Stimulated activated CD8-positive, alpha-beta memory T cell treated with anti-CD3 and anti-CD28 coated beads, Interleukin-7, amount 100 ng/mL, for 4 hours (primary cell): ENCODE measurements at regions not wholly inside any gene's neighbourhood (a gene's known extent, or its start where the extent isn't known, plus 50 kb on each side); places are given as distances from the start of the nearest gene placed in this dataset.

ENCODE experiments used
- DNase-seq, 2 donors: peaks; one replicate each; pipeline ENCODE4 v3.0.0-alpha.2; 2020; ENCODE audit warnings: low read depth in 2 of 2

GRCh38 chr1:82587371-82587770, 786.6 kb downstream of the ADGRL2 start:
- no peak for DNase-seq

GRCh38 chr1:82586473-82586872, 785.7 kb downstream of the ADGRL2 start:
- no peak for DNase-seq

- DNase-seq: no peak
Observed at GRCh38 chr1:82582347-82582746, 781.6 kb downstream of the ADGRL2 start.

- no peak for DNase-seq
Observed at GRCh38 chr1:82578086-82578726, 777.5 kb downstream of the ADGRL2 start.

GRCh38 chr1:82567348-82567747, 766.6 kb downstream of the ADGRL2 start:
- DNase-seq: no peak

GRCh38 chr1:82565546-82565945, 764.8 kb downstream of the ADGRL2 start:
- DNase-seq: no peak

GRCh38 chr1:82565146-82565545, 764.4 kb downstream of the ADGRL2 start:
- DNase-seq: no peak

GRCh38 chr1:82564333-82564732, 763.6 kb downstream of the ADGRL2 start:
- no peak for DNase-seq

- DNase-seq: no peak
Observed at GRCh38 chr1:82562448-82562847, 761.7 kb downstream of the ADGRL2 start.

- no peak for DNase-seq
Observed at GRCh38 chr1:82560566-82560965, 759.8 kb downstream of the ADGRL2 start.

- DNase-seq: no peak
Observed at GRCh38 chr1:82555501-82555900, 754.8 kb downstream of the ADGRL2 start.

GRCh38 chr1:82549841-82550240, 749.1 kb downstream of the ADGRL2 start:
- DNase-seq: no peak

GRCh38 chr1:82542766-82543165, 742.0 kb downstream of the ADGRL2 start:
- no peak for DNase-seq

- DNase-seq: no peak
Observed at GRCh38 chr1:82542141-82542540, 741.4 kb downstream of the ADGRL2 start.

GRCh38 chr1:82540006-82540405, 739.3 kb downstream of the ADGRL2 start:
- no peak for DNase-seq

GRCh38 chr1:82538876-82539275, 738.1 kb downstream of the ADGRL2 start:
- no peak for DNase-seq

- DNase-seq: no peak
Observed at GRCh38 chr1:82534996-82535395, 734.3 kb downstream of the ADGRL2 start.

- DNase-seq: no peak
Observed at GRCh38 chr1:82525378-82525777, 724.6 kb downstream of the ADGRL2 start.

GRCh38 chr1:82520611-82521010, 719.9 kb downstream of the ADGRL2 start:
- DNase-seq: no peak

GRCh38 chr1:82517586-82517985, 716.9 kb downstream of the ADGRL2 start:
- DNase-seq: no peak

GRCh38 chr1:82515650-82516049, 714.9 kb downstream of the ADGRL2 start:
- DNase-seq: no peak

- DNase-seq: no peak
Observed at GRCh38 chr1:82511441-82511840, 710.7 kb downstream of the ADGRL2 start.

- DNase-seq: no peak
Observed at GRCh38 chr1:82510431-82510830, 709.7 kb downstream of the ADGRL2 start.

- no peak for DNase-seq
Observed at GRCh38 chr1:82507011-82507410, 706.3 kb downstream of the ADGRL2 start.
